ENCODE measurements at regions not wholly inside any gene's neighbourhood (a gene's known extent, or its start where the extent isn't known, plus 50 kb on each side); places are given as distances from the start of the nearest gene placed in this dataset. TPM values are rescaled to one million over a fixed set of nuclear protein-coding genes. Genes with fewer than 3 reads are reported as not detected.
"Not testable (repeated sequence)": the region's sequence is repeated elsewhere in the genome, so short reads cannot be mapped to it uniquely, and the experiment has no call there.

- no peak for TF ChIP-seq POLR2A (IDR thresholded peaks at IDR 0.05)
- TF ChIP-seq CTCF (IDR thresholded peaks at IDR 0.05): no peak
- DNase-seq: no peak
- H3K9me3 ChIP-seq: no peaks in the 10 kb centered on the region
- no peaks in the 10 kb centered on the region for H3K36me3 ChIP-seq
- intact Hi-C loops (cut with DNase I): no loop called here
- H3K27me3 ChIP-seq: no peaks in the 10 kb centered on the region
- H3K4me1 ChIP-seq: peaks cover 6 to 18% of the 10 kb centered on the region in 2 donors
- no peak overlapping the region for H3K4me3 ChIP-seq (replicated peaks in 1 of 3)
- no peak overlapping the region for H3K27ac ChIP-seq
- WGBS, 2 donors: 75 to 84% methylated on average over 7 to 9 of the region's 9 CpGs
Observed at GRCh38 chr4:189870511-189871234, 70.0 kb upstream of the FRG1 start.

- intact Hi-C loops (cut with DNase I): no loop called here
- DNase-seq: no peak
- WGBS, 2 donors: 61 to 76% methylated on average over 2 of the region's 2 CpGs
- Histone ChIP-seq H3K9me3 (no peaks in the 10 kb centered on the region), H3K27me3 (no peaks in the 10 kb centered on the region), H3K4me1 (peaks cover 6 to 18% of the 10 kb centered on the region in 2 donors), H3K27ac (peak overlapping the region in 2 of 3 donors; percentile 56), H3K4me3 (replicated peaks in 1 of 3) (no peak overlapping the region), H3K36me3 (no peaks in the 10 kb centered on the region)
- TF ChIP-seq CTCF (IDR thresholded peaks at IDR 0.05): no peak
- TF ChIP-seq POLR2A (IDR thresholded peaks at IDR 0.05): no peak
Observed at GRCh38 chr4:189874591-189874990, 66.1 kb upstream of the FRG1 start.

DNA sequence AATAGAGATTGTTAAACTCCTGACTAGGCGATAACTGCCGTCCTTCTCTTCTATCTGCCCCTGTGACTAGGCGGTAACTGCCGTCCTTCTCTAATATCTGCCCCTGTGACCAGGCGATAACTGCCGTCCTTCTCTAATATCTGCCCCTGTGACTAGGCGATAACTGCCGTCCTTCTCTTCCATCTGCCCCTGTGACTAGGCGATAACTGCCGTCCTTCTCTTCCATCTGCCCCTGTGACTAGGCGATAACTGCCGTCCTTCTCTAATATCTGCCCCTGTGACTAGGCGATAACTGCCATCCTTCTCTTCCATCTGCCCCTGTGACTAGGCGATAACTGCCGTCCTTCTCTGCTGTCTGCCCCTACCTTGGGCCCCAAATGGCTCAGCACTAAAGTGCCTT, 59.5 kb upstream of the FRG1 start:
- H3K9me3 ChIP-seq; DNase-seq; H3K27me3 ChIP-seq; H3K36me3 ChIP-seq; H3K27ac ChIP-seq; intact Hi-C loops (cut with DNase I); H3K4me3 ChIP-seq (replicated peaks in 1 of 3): not testable (repeated sequence)
- H3K4me1 ChIP-seq: peaks cover 0 to 21% of the 10 kb centered on the region in 2 donors
- WGBS, 2 donors: 91 to 94% methylated on average over 15 of the region's 15 CpGs

DNA sequence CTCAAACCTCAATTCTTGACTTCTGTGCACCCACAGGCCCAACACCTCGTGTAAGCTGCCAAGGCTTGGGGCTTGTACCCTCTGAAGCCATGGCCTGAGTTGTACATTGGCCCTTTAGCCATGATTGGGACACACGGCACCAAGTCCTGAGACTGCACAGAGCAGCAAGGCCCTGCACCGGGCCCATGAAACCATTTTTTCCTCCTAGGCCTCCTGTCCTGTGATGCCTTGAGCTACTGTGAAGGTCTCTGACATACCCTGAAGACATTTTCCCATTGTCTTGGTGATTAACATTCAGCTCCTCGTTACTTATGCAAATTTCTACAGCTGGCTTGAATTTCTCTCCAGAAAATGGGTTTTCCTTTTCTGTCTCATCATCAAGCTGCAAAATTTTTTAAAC, 52.3 kb upstream of the FRG1 start:
- H3K27me3 ChIP-seq; H3K9me3 ChIP-seq; DNase-seq; H3K4me1 ChIP-seq; H3K4me3 ChIP-seq (replicated peaks in 1 of 3); H3K27ac ChIP-seq; H3K36me3 ChIP-seq; intact Hi-C loops (cut with DNase I): not testable (repeated sequence)
- WGBS, 2 donors: 71 to 88% methylated on average over 4 of the region's 4 CpGs

Small RNAs in the stretch of these regions (small RNA-seq; reads per million reads assigned to genes)
- not detected for gene RNU1-51P
- not detected for gene RNU7-192P

Measured in thyroid gland (tissue), 4 donors.